NB4 (cell line): ENCODE measurements at regions not wholly inside any gene's neighbourhood (a gene's known extent, or its start where the extent isn't known, plus 50 kb on each side); places are given as distances from the start of the nearest gene placed in this dataset.

ENCODE experiments used
- CTCF ChIP-seq: IDR thresholded peaks from one replicate; pipeline ENCODE4 v1.5.1; 2012; ENCODE audit warnings: low read depth, low read length
- MAX ChIP-seq: IDR thresholded peaks from 2 replicates; pipeline ENCODE4 v1.6.1; 2011; ENCODE audit warnings: low read depth, low read length
- MYC ChIP-seq: IDR thresholded peaks from 2 replicates; pipeline ENCODE4 v1.6.1; 2011; ENCODE audit warnings: low read depth, low read length
- POLR2A ChIP-seq: IDR thresholded peaks from 2 replicates; pipeline ENCODE4 v1.6.1; 2011; ENCODE audit warnings: mild to moderate bottlenecking; ENCODE audit not compliant: insufficient read length; ENCODE audit errors: extremely low read depth

- TF ChIP-seq CTCF = no peak
- no peak for TF ChIP-seq POLR2A
- no peak for TF ChIP-seq MAX
- no peak for TF ChIP-seq MYC
These were observed 311.3 kb upstream of the KLHL29 start for GRCh38 chr2:23073671-23074070.
